Trophoblast cell (in vitro differentiated cells and primary cell): ENCODE measurements at regions not wholly inside any gene's neighbourhood (a gene's known extent, or its start where the extent isn't known, plus 50 kb on each side); places are given as distances from the start of the nearest gene placed in this dataset.

ENCODE experiments used
- DNase-seq, 2 donors: peaks; one replicate each; pipeline ENCODE4 v3.0.0-alpha.2; 2016
- H2AFZ ChIP-seq: 2 replicates; pipeline ENCODE4 v1.6.1; 2013; ENCODE audit warnings: low read length, moderate library complexity, mild to moderate bottlenecking; ENCODE audit not compliant: insufficient read depth, poor library complexity
- H2AK5ac ChIP-seq: 2 replicates; pipeline ENCODE4 v1.6.1; 2013; ENCODE audit warnings: mild to moderate bottlenecking, low read length
- H2BK120ac ChIP-seq: 2 replicates; pipeline ENCODE4 v1.6.1; 2013; ENCODE audit warnings: low read length, mild to moderate bottlenecking, moderate library complexity; ENCODE audit not compliant: insufficient read depth, poor library complexity
- H2BK12ac ChIP-seq: 2 replicates; pipeline ENCODE4 v1.6.1; 2013; ENCODE audit warnings: mild to moderate bottlenecking, low read length, moderate library complexity
- H2BK5ac ChIP-seq: 2 replicates; pipeline ENCODE4 v1.6.1; 2013; ENCODE audit warnings: low read length, low read depth, moderate library complexity, mild to moderate bottlenecking; ENCODE audit not compliant: poor library complexity
- H3K14ac ChIP-seq: 2 replicates; pipeline ENCODE4 v1.6.1; 2013; ENCODE audit warnings: mild to moderate bottlenecking, low read length
- H3K18ac ChIP-seq: 2 replicates; pipeline ENCODE4 v1.6.1; 2013; ENCODE audit warnings: mild to moderate bottlenecking, low read length
- H3K23ac ChIP-seq: 2 replicates; pipeline ENCODE4 v1.6.1; 2013; ENCODE audit warnings: low read length
- H3K27ac ChIP-seq: 2 replicates; pipeline ENCODE4 v1.5.1; 2013; ENCODE audit warnings: low read depth, mild to moderate bottlenecking, inconsistent platforms, low read length, moderate library complexity
- H3K27me3 ChIP-seq: 2 replicates; pipeline ENCODE4 v1.6.1; 2013; ENCODE audit warnings: inconsistent platforms, mild to moderate bottlenecking, low read length, moderate library complexity; ENCODE audit not compliant: insufficient read depth
- H3K36me3 ChIP-seq, 2 experiments: 1 replicate in 1 of 2; 2 replicates in 1 of 2; pipeline ENCODE4 v1.6.1; 2013; ENCODE audit warnings: low read length in 2 of 2, mild to moderate bottlenecking in 2 of 2, moderate library complexity in 1 of 2; ENCODE audit not compliant: insufficient read depth in 2 of 2, control insufficient read depth in 1 of 2
- H3K4ac ChIP-seq: 2 replicates; pipeline ENCODE4 v1.6.1; 2013; ENCODE audit warnings: low read depth, mild to moderate bottlenecking, low read length, moderate library complexity
- H3K4me1 ChIP-seq, 2 experiments: 1 replicate in 1 of 2; 2 replicates in 1 of 2; pipeline ENCODE4 v1.6.1; 2013; ENCODE audit warnings: low read length in 2 of 2, mild to moderate bottlenecking in 2 of 2, moderate library complexity in 1 of 2; ENCODE audit not compliant: insufficient read depth in 2 of 2, control insufficient read depth in 1 of 2
- H3K4me2 ChIP-seq: 2 replicates; pipeline ENCODE4 v1.6.1; 2013; ENCODE audit warnings: inconsistent platforms, mild to moderate bottlenecking, low read length, moderate library complexity
- H3K4me3 ChIP-seq: 2 replicates; pipeline ENCODE4 v1.5.1; 2013; ENCODE audit warnings: mild to moderate bottlenecking, low read depth, low read length, inconsistent platforms
- H3K79me1 ChIP-seq: one replicate; pipeline ENCODE4 v1.6.1; 2013; ENCODE audit warnings: low read length
- H3K79me2 ChIP-seq: 2 replicates; pipeline ENCODE4 v1.6.1; 2013; ENCODE audit warnings: low read length, mild to moderate bottlenecking; ENCODE audit not compliant: control insufficient read depth, insufficient read depth, poor library complexity
- H3K9ac ChIP-seq: 2 replicates; pipeline ENCODE4 v1.6.1; 2013; ENCODE audit warnings: mild to moderate bottlenecking, low read length
- H3K9me3 ChIP-seq: 2 replicates; pipeline ENCODE4 v1.6.1; 2013; ENCODE audit warnings: low read depth, mild to moderate bottlenecking, control low read depth, inconsistent platforms, low read length; ENCODE audit not compliant: insufficient read depth
- H4K12ac ChIP-seq: 2 replicates; pipeline ENCODE4 v1.6.1; 2013; ENCODE audit warnings: low read depth, mild to moderate bottlenecking, low read length, moderate library complexity
- H4K8ac ChIP-seq: 2 replicates; pipeline ENCODE4 v1.6.1; 2013; ENCODE audit warnings: low read depth, mild to moderate bottlenecking, low read length, moderate library complexity
- H4K91ac ChIP-seq: one replicate; pipeline ENCODE4 v1.6.1; 2013; ENCODE audit warnings: low read depth, mild to moderate bottlenecking, low read length, moderate library complexity
- WGBS: extraction: QIAGEN DNeasy Blood & Tissue Kit; methylation state at CpG from one replicate; pipeline ENCODE4 v1.1.7; 2013; ENCODE audit warnings: missing lambda C conversion rate; ENCODE audit not compliant: insufficient read length, insufficient coverage; ENCODE audit errors: extremely low coverage; 5-methylcytosine and 5-hydroxymethylcytosine counted together

- DNase-seq, result peak; percentile 30 to 40
- H2AK5ac ChIP-seq, result no peak overlapping the region
- H3K79me2 ChIP-seq, result no peaks in the 10 kb centered on the region
- peak overlapping the region; percentile 10 for H3K4me3 ChIP-seq
- H4K8ac ChIP-seq, result no peak overlapping the region
- no peak overlapping the region for H3K14ac ChIP-seq
- H3K18ac ChIP-seq, result no peak overlapping the region
- H3K36me3 ChIP-seq, result no peaks in the 10 kb centered on the region
- no CpG with 5 or more reads among the region's 36 CpGs for WGBS
- no peak overlapping the region for H3K27ac ChIP-seq
- H3K9ac ChIP-seq, result no peak overlapping the region
- no peaks in the 10 kb centered on the region for H3K79me1 ChIP-seq
- no peaks in the 10 kb centered on the region for H3K4me1 ChIP-seq
- no peak overlapping the region for H3K23ac ChIP-seq
- no peak overlapping the region for H3K4me2 ChIP-seq
- no peak overlapping the region for H4K12ac ChIP-seq
- no peak overlapping the region for H2BK120ac ChIP-seq
- H3K9me3 ChIP-seq, result peaks cover 14% of the 10 kb centered on the region
- no peak overlapping the region for H2BK12ac ChIP-seq
- no peaks in the 10 kb centered on the region for H3K27me3 ChIP-seq
- no peak overlapping the region for H2BK5ac ChIP-seq
- no peak overlapping the region for H4K91ac ChIP-seq
- H2AFZ ChIP-seq, result no peak overlapping the region
- H3K4ac ChIP-seq, result no peak overlapping the region
Observed at GRCh38 chrX:475926-476723, 89.4 kb upstream of the PPP2R3B start.

GRCh38 chrX:476724-477075, 90.0 kb upstream of the PPP2R3B start:
- H3K36me3 ChIP-seq, result no peaks in the 10 kb centered on the region
- H2AK5ac ChIP-seq, result no peak overlapping the region
- no peak overlapping the region for H2BK5ac ChIP-seq
- no peak overlapping the region for H3K27ac ChIP-seq
- H2BK12ac ChIP-seq, result no peak overlapping the region
- no peak overlapping the region for H4K8ac ChIP-seq
- WGBS, result no CpG with 5 or more reads among the region's 21 CpGs
- H3K18ac ChIP-seq, result no peak overlapping the region
- H3K4ac ChIP-seq, result no peak overlapping the region
- no peak overlapping the region for H2AFZ ChIP-seq
- H2BK120ac ChIP-seq, result no peak overlapping the region
- no peaks in the 10 kb centered on the region for H3K79me1 ChIP-seq
- no peak overlapping the region for H4K91ac ChIP-seq
- no peak overlapping the region for H3K23ac ChIP-seq
- no peaks in the 10 kb centered on the region for H3K79me2 ChIP-seq
- no peak overlapping the region for H4K12ac ChIP-seq
- DNase-seq, result peak; percentile 1 to 3
- H3K4me2 ChIP-seq, result no peak overlapping the region
- peaks cover 14% of the 10 kb centered on the region for H3K9me3 ChIP-seq
- H3K4me3 ChIP-seq, result no peak overlapping the region
- no peaks in the 10 kb centered on the region for H3K4me1 ChIP-seq
- no peaks in the 10 kb centered on the region for H3K27me3 ChIP-seq
- H3K9ac ChIP-seq, result no peak overlapping the region
- no peak overlapping the region for H3K14ac ChIP-seq

- no peaks in the 10 kb centered on the region for H3K27me3 ChIP-seq
- H2BK120ac ChIP-seq, result no peak overlapping the region
- peak overlapping the region; percentile 53 for H3K4me3 ChIP-seq
- peaks cover 11% of the 10 kb centered on the region for H3K9me3 ChIP-seq
- no peak overlapping the region for H3K14ac ChIP-seq
- no peak overlapping the region for H3K18ac ChIP-seq
- no peak overlapping the region for H3K9ac ChIP-seq
- DNase-seq, result no peak
- no peaks in the 10 kb centered on the region for H3K4me1 ChIP-seq
- H3K79me2 ChIP-seq, result no peaks in the 10 kb centered on the region
- H2BK5ac ChIP-seq, result no peak overlapping the region
- H3K79me1 ChIP-seq, result no peaks in the 10 kb centered on the region
- H3K36me3 ChIP-seq, result no peaks in the 10 kb centered on the region
- H3K4me2 ChIP-seq, result no peak overlapping the region
- no peak overlapping the region for H2BK12ac ChIP-seq
- H4K91ac ChIP-seq, result no peak overlapping the region
- no peak overlapping the region for H2AFZ ChIP-seq
- no CpG with 5 or more reads among the region's 18 CpGs for WGBS
- no peak overlapping the region for H2AK5ac ChIP-seq
- no peak overlapping the region for H3K27ac ChIP-seq
- no peak overlapping the region for H3K4ac ChIP-seq
- H4K12ac ChIP-seq, result no peak overlapping the region
- no peak overlapping the region for H4K8ac ChIP-seq
- no peak overlapping the region for H3K23ac ChIP-seq
Observed at GRCh38 chrX:477441-478012, 90.8 kb upstream of the PPP2R3B start.

GRCh38 chrX:479273-479981, 92.7 kb upstream of the PPP2R3B start:
- peaks cover 11% of the 10 kb centered on the region for H3K9me3 ChIP-seq
- H3K4me2 ChIP-seq, result no peak overlapping the region
- H3K14ac ChIP-seq, result no peak overlapping the region
- no peaks in the 10 kb centered on the region for H3K79me1 ChIP-seq
- no peak overlapping the region for H3K18ac ChIP-seq
- no peak overlapping the region for H2BK120ac ChIP-seq
- no peak overlapping the region for H4K91ac ChIP-seq
- no peak overlapping the region for H4K12ac ChIP-seq
- H3K27me3 ChIP-seq, result no peaks in the 10 kb centered on the region
- H4K8ac ChIP-seq, result no peak overlapping the region
- H3K4me3 ChIP-seq, result no peak overlapping the region
- no peak overlapping the region for H3K23ac ChIP-seq
- H2BK5ac ChIP-seq, result no peak overlapping the region
- no peak overlapping the region for H3K9ac ChIP-seq
- no peak overlapping the region for H2AK5ac ChIP-seq
- H3K4me1 ChIP-seq, result no peaks in the 10 kb centered on the region
- no CpG with 5 or more reads among the region's 20 CpGs for WGBS
- H3K4ac ChIP-seq, result no peak overlapping the region
- no peak overlapping the region for H2AFZ ChIP-seq
- no peak overlapping the region for H2BK12ac ChIP-seq
- no peak overlapping the region for H3K27ac ChIP-seq
- no peak for DNase-seq
- H3K36me3 ChIP-seq, result no peaks in the 10 kb centered on the region
- H3K79me2 ChIP-seq, result no peaks in the 10 kb centered on the region
